ENCODE measurements at regions not wholly inside any gene's neighbourhood (a gene's known extent, or its start where the extent isn't known, plus 50 kb on each side); places are given as distances from the start of the nearest gene placed in this dataset.

DNA sequence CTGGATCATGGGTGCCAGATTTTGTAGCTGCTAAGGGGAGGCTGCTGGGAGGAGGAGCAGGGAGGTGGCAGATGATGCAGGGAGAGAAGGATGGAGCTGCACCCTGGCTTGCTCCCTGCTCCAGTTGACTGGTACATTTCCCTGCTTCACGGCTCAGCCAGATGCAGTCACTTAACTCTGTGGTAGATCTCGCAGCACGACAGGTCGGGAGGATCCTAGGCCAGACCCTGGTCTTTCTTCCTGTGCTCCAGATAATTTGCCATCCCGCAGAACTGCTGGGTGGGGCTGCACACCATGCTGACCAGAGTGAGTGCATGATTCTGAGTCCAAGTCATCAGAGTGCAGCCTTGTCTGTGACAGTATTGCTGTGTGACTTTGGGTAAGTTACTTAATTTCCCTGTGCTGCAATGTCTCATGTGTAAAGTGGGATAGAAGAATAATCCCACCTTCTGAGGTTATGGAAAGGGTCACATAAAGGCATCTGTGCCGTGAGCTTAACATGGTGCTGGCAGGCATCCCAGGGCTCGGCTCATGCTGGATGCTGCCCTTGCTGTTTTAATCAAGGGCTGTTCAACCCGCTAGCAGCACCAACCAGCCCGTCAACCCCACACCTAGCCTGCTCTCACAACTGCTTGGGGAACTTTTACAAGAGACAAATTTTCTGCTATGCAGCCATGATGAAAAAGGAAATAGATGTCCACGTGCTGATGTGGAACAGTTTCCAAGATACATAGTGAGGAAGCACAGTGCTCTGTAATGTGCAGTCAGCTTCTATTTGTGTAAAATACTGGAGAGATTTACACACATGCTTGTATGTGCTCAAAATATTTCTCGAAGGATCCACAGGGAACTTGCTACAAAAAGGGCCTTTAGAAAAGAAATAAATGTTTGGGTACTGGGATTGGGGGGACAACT lies 257.9 kb downstream of the CDH26 start:
- no peak for DNase-seq

DNA sequence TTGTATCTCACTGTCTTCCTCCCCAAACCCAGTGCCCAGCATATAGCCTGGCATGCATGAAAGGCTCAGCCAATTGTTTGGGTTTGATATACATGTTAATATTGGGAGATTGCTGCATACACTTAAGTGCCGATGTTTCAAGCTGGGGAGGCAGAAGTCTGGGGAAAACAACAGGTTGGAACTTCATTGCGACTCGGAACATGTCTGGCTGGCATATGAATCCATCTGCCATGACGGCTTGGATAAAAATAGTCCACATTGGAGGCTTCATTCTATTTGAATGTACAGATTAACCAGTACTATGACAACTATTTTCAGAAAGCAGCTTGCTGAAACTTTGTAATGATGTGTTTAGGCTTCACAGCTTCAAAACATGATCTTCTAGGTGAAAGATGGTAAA lies 261.0 kb downstream of the CDH26 start:
- DNase-seq, result no peak

DNA sequence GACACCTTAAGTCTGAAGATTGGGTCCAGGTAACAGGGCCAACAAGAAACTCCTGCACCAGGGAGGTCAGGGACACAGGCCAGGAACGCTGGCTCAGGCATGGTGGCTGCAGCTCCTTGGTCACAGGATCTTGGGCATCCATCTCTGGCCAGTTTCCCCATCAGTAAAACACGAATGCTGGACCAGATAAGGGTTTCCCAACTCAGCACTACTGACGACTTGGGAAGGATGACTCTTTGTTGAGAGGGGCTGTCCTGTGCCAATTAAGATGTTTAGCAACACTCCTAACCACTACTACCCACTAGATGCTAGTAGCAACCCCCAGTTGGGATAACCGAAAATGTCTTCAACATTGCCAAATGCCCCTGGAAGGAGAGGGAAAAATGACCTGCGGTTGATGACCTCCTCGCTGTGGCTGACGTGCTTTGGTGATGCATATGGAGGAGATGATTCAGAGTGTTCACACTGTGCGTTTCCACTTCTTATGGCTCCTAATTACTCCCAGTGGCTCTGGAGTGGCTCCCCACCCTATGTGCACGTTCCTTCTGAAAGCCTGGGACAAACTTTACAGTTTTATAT lies 261.9 kb downstream of the CDH26 start:
- DNase-seq, result no peak

DNA sequence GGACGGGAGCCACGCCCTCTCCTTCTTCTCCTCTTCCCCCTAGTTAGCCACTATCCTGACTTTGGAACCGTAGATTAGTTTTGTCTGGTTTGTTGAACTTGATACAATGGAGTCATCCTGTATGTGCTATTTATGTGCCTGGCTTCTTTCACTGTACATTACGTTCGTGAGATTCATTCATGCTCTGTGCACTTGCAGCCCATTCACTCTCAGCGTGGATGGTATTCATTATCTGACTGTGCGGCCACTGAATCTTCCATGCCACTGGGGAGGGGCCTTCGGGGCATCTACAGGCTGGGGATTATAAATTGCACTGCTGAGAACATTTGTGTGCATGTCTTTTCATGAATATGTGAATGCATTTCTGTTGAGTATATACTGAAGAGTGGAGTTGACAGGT lies 262.5 kb downstream of the CDH26 start:
- no peak for DNase-seq

DNA sequence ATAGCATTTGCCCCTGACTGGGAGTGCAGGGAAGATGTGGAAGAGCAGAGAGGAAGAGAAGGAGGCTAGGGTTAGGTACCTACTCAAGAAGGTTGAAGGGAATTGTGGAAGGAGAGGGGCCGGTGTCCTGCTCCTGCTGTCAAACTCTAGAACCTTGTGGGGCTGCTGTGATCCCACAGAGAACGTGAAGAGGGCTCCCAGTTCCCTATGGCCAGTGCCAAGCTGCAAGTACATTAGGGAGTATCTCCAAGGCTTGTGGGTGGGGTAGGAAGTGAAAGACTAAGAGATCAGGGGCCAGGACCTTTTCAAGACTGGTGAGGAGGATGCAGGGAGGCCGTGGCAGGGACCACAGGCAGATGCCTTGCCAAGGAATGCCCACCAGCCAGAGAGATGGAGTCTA lies 263.4 kb downstream of the CDH26 start:
- DNase-seq, result no peak

DNA sequence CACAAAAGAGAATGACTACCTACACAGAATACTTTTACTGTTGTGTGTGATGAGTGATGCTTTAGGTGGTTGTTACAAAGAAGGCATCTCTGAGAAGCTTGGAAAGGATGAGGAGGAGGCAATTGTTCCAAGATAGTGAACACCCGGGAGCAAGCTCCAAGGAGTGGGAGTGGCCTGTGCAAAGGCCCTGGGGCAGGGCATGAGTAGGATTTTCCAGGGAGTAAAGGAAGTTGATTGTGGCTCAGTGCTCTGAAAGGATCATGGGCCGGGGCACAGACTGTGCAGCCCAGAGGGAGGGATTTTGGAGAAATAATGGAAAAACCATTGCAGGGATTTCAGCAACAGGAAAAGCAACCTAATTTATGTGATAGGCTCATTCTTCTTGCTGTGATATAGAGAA lies 264.3 kb downstream of the CDH26 start:
- DNase-seq, result no peak

DNA sequence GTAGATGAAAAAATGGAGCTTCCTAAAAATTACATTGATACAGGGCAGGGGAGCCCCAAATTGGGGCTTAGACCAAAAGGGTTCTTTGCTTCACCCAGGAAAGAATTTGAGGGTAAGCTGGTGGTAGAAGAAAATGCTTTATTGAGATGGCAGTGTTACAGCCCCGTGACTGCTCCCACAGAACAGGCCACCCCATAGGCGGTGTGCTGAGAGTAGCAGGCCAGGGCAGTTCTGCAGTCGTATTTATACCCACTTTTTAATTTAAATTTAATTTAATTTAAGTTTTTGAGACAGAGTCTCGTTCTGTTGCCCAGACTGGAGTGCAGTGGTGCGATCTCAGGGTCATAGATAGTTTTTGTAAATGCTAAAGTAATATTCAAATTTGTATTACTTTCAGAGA lies 265.0 kb downstream of the CDH26 start:
- no peak for DNase-seq

DNA sequence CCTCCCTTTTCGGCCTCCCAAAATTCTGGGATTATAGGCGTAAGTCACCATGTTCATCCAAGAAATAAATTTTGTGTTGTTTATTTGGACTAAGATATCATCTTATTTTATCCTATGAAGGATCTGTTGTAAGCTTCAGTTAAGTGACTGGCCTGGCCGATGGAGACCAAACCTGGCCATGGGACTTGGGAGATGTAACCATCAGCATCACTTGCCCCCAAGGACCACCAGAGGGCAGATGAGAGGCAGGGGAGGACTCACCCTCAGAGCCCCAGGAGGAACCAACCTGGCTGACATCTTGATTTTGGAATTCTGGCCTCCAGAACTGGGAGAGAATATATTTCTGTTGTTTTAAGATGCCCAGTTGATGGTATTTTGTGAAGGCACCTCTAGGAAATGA lies 266.7 kb downstream of the CDH26 start:
- no peak for DNase-seq

DNA sequence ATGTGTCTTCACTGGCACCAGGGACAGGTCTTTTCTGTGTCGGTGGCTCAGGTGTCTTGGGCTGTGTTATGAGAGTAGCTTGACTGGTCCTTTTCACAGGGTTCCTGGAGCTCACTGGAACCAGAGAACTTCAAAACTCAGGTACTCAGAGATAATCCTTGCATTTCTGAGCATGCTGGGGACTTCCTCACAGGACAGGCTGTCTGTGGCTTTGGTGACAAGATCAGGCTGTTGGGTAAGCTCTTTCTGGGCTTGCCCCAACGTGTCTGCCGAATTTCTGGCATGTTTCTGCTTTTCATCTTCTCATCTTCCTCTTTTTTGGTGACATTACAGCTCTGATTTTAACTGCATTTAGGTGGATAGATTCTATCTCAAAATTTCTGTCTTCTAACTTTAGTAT lies 270.0 kb downstream of the CDH26 start:
- DNase-seq, result no peak

DNA sequence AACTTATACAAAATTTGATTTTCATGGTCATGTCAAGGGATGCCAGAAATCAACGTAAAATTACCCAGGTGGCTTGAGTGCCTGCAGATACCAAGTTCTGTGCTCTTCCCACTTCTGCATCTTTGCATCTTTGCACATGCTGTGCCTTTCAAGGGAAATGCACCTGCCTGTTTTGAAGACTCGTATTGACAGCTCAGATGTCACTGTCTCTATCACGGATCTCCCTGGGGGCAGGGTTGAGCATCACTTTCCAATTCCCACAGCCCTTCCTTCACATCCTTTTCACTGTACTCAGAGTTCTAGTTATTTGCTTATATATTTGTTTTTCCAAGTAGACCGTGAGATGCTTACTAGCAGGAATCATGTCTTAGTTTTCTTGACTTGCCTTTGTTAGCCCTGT lies 274.2 kb downstream of the CDH26 start:
- no peak for DNase-seq

DNA sequence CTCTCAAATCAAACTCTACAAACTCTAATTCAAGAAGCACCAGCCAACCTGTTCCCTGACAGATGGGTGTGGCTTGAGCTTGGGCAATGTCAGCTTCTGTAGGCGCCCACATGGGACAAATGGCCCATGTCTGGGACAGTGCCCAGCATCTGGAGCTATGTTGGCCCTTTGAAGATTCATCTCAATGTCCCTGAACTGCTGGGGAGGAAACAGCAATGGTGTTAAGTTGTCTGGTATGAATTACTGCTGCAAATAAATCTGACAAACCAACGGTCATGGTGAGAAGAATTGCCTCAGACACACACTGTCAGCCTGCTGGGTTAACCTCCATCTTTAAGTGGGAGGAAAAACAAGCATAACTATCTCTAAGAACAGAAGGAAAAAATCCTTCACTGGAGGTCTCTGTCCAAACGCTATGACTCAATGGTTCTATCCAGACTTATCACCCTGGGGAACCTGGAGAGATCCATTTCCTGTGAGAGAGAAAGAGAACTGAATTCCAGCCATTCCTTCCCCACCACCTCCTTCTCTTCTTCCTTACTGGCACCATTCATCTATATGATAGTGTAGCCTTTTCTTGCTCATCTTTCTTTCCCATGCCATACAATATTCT lies 274.9 kb downstream of the CDH26 start:
- no peak for DNase-seq

DNA sequence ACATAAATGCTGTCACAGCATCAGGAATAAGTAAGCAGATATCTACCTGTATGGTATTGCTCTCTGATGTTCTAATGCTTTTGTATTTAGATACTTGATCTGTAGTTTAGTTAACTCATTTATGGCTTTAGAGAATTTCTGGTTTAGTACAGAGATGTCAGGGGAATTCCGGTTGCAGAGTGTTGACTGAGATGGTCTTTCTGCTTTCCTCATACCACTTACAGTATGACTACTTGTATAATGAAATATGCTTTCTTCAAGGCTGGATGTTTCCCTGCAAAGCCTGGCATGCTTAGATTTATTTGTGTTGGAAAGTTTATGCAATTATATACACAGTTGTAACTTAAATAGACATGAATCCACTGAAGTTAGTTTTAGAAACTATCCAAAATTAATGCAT lies 278.4 kb downstream of the CDH26 start:
- no peak for DNase-seq

DNA sequence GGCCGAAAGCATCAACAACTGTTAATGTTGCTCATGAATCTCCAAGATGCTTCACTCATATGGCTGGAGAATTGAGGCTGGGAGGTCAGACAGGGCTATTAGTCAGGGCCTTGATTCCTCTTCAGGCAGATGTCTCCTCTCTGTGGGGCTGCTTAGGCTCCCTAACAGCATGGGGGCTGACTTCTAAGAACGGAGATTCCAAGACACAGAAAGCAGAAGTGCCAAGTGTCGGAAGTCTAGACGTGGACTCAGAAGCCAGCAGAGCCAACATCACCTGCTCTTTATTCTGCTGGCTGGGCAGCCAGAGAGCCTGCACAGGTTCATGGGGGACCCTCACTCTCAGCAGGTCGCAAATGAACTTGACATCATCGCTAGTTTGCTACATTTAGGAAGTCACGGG lies 279.8 kb downstream of the CDH26 start:
- no peak for DNase-seq

DNA sequence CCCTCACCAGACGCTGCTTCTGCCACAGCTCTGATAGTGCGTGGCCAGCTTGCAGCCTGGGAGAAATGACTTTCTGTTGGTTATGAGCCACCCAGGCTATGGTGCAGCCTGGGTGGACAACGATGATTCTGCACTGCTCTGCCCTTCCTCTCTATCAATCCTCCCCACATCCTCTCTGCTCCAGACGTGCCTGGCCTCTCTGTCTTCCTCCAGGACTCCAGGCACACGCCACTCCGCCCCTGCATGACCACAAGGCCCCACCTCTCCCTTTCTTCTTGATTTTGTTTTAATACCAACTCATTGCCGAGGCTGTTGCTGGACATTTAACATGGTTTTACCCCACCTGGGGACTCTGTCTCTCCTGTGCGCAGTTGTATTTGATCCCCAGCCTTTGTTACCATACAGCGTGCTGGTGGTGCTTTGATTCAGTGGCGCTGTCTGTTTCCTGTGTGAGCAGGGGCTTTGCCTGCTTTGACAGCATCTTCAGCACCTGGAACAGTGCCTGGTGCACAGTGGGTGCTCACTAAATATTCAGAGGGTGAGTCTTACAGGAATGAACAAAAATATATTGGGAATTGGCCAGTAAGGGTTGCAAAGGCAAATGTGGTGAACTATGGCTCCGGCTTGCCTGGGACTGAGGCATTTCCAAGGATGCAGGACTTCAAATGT lies 280.9 kb downstream of the CDH26 start:
- DNase-seq, result no peak

DNA sequence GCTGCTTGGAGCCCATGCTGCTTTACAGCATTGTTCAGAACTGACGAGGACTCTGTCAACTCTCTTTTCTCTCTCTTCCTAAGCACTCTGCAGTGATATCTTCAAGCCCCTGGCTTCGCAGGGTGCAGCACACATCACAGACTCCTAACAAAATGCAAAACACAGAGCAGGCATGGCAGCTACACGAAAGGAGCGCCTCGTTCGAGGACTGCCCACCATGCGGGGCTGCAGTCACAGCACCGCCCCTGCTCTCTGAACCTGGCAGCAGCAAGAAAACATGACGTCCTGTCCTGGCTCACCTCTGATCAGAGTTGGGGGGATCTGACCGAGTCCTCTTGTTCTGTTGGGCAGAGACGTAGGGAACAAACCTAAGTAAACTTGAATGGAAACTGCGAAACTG lies 281.7 kb downstream of the CDH26 start:
- no peak for DNase-seq

DNA sequence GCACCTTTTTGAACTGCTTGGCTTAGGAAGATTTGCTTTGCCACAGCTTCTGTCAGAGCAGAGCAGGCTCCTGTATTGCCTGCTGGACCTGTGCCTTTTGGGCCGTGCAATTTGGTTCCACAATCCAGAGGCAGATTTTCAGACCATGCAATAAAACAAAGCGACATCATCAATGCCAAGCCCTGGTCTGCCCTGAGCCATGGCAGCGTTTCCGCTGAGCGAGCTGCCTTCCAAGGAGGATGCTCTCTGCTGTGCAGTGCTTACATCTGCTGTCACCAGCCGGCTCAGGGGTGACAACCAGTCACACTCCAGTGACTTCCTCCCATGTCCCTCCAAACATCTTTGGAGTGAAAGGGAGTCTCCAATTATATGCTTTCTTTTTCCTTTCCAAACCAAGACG lies 282.2 kb downstream of the CDH26 start:
- DNase-seq, result no peak

DNA sequence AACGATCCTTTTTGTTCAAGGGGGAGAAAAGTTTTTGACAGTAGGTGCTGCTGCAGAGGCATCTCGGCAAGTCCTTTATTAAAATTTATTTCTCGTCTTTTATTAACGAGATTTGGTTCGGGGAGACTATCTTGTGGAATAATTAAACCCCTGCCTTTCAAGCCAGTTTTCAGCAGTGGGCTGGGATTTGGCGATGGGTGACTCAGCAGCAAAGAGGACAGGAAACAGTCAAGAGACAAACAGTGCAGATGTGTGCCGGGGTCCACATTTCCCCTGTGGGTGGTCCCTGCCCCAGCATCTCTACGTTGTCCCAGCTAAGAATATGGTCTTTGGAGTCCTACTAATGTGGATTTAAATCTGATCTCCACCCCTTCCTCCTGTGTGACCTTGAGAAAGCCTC lies 282.8 kb downstream of the CDH26 start:
- no peak for DNase-seq

DNA sequence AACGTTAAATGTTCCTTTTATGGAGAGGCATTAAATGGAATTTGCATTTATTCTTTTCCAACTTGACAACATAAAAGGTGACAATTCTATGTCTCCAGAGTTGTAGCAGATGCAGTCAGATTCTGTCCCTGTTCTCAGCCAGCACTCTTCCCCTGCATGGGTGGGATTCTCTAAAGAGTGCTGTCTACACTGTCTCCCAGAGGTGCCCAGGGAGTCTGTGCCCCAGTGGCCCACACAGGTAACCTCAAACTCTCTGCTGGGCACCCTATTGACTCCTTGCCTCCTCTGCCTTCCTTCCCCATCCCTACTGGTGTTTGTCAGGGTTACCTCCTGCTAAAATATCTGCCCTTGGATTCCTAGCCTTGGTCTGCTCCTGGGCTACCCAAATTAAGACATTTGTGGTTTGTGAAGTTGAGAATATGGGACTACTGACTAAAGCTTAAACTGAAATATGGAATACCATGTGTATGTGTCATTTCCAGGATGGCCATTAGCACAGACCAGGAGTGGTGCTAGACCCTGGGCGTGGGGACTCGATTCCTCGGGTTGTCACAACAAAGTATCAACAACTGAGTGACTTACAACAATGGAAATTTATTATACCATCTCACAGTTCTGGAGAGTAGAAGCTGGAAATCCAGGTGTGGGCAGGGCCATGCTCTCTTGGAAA lies 284.7 kb downstream of the CDH26 start:
- no peak for DNase-seq

DNA sequence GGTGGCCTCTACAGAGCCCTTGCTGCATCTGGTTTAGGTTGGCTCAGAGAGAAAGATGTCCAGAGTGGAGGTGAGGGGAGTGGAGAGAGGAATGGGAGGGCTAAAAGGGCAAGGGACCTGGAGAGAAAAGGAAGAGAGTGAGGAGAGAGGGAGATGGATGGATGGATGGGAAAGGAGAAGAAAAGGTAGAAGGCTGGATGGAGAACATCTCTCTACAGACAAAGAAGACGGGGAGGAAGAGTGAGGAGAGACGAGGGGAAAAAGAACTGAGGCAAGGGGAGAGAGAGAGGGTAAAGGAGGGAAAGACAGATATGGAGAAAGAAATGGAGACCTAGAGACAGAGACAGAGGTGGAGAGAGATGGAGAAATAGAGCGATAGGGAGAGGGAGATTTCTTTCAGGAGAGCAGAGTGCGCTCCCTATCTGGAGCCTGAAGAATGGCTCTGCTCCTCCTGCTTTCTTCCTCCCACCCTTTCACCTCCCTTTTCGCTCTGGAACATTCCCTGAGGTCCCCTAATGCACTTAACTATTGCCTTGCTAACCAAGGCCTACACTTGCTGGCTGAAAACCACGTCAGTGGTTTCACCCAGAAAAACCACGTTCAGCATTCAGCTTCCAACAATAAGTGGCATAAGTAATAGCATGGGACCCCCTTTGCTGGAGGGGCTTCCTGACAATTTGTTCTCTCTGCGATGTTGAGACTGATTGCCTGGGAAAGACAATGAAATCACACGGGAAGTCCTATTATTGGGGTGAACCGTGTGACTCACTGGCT lies 286.3 kb downstream of the CDH26 start:
- no peak for DNase-seq

DNA sequence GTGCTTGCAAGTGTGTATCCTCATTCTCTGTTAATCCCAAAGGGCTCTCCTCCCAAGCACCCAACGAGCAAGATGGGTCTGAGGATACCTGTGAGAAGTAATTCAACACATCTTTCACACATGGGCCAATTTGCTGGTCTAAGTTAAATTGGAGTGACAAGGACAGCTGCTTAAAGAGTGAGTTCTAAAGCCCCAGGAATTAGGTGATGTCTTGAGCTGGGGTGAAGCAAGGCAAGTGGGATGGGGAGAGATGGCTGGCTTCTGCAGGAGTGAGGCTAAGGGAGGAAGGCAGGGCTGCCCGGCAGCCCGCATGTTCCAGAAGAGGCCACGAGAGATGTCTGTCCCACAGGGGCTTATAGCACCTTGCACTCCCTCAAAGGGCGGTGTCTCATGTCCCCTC lies 288.5 kb downstream of the CDH26 start:
- no peak for DNase-seq

DNA sequence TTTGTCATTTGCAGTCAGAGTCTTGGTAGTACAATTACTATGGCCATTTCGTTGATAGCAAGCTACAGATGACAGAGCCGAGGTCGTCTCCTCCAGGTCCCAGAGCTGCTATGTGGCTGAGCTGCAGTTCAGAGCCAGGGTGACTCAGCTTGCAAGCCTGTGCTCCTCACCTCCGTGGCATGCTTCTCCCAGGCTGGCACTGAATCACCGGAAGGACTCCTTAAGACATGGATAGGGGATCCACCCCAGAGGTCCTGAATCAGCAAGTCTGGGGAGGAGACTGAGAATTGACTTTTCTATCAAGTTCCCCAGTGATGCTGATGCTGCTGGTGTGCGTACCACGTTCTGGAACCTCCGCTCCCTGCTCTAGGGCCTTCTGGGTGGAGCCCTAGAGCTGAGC lies 291.2 kb downstream of the CDH26 start:
- no peak for DNase-seq

DNA sequence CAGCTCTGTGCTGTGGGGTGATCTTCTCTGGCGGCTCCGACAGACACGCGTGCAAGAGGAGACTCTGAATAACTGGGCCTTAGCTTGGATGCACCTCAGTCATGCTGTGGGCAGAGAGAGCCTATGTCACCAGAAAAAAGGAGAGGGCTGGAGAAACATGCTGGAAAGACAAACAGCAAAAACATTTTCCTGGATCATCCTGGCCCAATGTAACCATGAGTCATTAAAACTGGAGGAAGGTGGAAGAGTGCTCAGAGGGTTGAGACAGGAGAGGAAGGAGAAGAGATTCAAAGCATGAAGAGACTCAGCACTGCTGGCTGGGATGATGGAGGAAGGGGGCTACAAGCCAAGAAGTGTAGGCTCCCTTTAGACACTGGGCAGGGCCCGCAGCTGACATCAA lies 292.0 kb downstream of the CDH26 start:
- DNase-seq, result no peak

Measured in NCI-H1092 (cell line).